ENCODE measurements at regions not wholly inside any gene's neighbourhood (a gene's known extent, or its start where the extent isn't known, plus 50 kb on each side); places are given as distances from the start of the nearest gene placed in this dataset.
"Not testable (repeated sequence)": the region's sequence is repeated elsewhere in the genome, so short reads cannot be mapped to it uniquely, and the experiment has no call there.

- no peak for DNase-seq (ENCODE audit: low spot score)
Measured at GRCh38 chr5:158602981-158603380, 496.7 kb downstream of the EBF1 start.

GRCh38 chr5:158601118-158601517 is 498.6 kb downstream of the EBF1 start:
- DNase-seq (ENCODE audit: low spot score): no peak

- no peak for DNase-seq (ENCODE audit: low spot score)
Measured at GRCh38 chr5:158600679-158601078, 499.0 kb downstream of the EBF1 start.

GRCh38 chr5:158599157-158599556 is 500.6 kb downstream of the EBF1 start:
- no peak for DNase-seq (ENCODE audit: low spot score)

- DNase-seq (ENCODE audit: low spot score): no peak
Measured at GRCh38 chr5:158594595-158595242, 505.0 kb downstream of the EBF1 start.

GRCh38 chr5:158593925-158594324 is 505.8 kb downstream of the EBF1 start:
- no peak for DNase-seq (ENCODE audit: low spot score)

- peak; percentile 71 for DNase-seq (ENCODE audit: low spot score)
Measured at GRCh38 chr5:158591301-158591863, 508.3 kb downstream of the EBF1 start.

- DNase-seq (ENCODE audit: low spot score): peak; percentile 40
Measured at GRCh38 chr5:158590746-158591300, 508.9 kb downstream of the EBF1 start.

GRCh38 chr5:158589939-158590338 is 509.8 kb downstream of the EBF1 start:
- no peak for DNase-seq (ENCODE audit: low spot score)

- DNase-seq (ENCODE audit: low spot score): no peak
Measured at GRCh38 chr5:158588617-158589016, 511.1 kb downstream of the EBF1 start.

- DNase-seq (ENCODE audit: low spot score): no peak
Measured at GRCh38 chr5:158586054-158586453, 513.7 kb downstream of the EBF1 start.

GRCh38 chr5:158582669-158583068 is 517.0 kb downstream of the EBF1 start:
- not testable (repeated sequence) for DNase-seq (ENCODE audit: low spot score)

GRCh38 chr5:158573829-158574228 is 525.9 kb downstream of the EBF1 start:
- DNase-seq (ENCODE audit: low spot score): no peak

- DNase-seq (ENCODE audit: low spot score): no peak
Measured at GRCh38 chr5:158570502-158570901, 529.2 kb downstream of the EBF1 start.

- DNase-seq (ENCODE audit: low spot score): no peak
Measured at GRCh38 chr5:158569534-158569933, 530.2 kb downstream of the EBF1 start.

GRCh38 chr5:158565017-158565789 is 534.5 kb downstream of the EBF1 start:
- no peak for DNase-seq (ENCODE audit: low spot score)

- no peak for DNase-seq (ENCODE audit: low spot score)
Measured at GRCh38 chr5:158563760-158564390, 535.8 kb downstream of the EBF1 start.

- no peak for DNase-seq (ENCODE audit: low spot score)
Measured at GRCh38 chr5:158561562-158562190, 538.0 kb downstream of the EBF1 start.

GRCh38 chr5:158560170-158560569 is 539.5 kb downstream of the EBF1 start:
- no peak for DNase-seq (ENCODE audit: low spot score)

GRCh38 chr5:158559643-158560042 is 540.1 kb downstream of the EBF1 start:
- no peak for DNase-seq (ENCODE audit: low spot score)

GRCh38 chr5:158559066-158559465 is 540.6 kb downstream of the EBF1 start:
- DNase-seq (ENCODE audit: low spot score): no peak

- no peak for DNase-seq (ENCODE audit: low spot score)
Measured at GRCh38 chr5:158553962-158554336, 545.8 kb downstream of the EBF1 start.

Measured in D341Med (cell line).